SK-N-SH treated with all-trans-retinoic acid at 6 μM for 48 hours (cell line): ENCODE measurements at regions not wholly inside any gene's neighbourhood (a gene's known extent, or its start where the extent isn't known, plus 50 kb on each side); places are given as distances from the start of the nearest gene placed in this dataset.

Experiments
- ARNTL ChIP-seq: fragments of 450-650 bp; formaldehyde crosslinking; IDR thresholded peaks from 2 replicates; pipeline ENCODE4 v1.5.0; 2020; ENCODE audit warnings: low read depth, mild to moderate bottlenecking, moderate library complexity, borderline replicate concordance
- BACH2 ChIP-seq: fragments of 250-450 bp; sonication (Bioruptor Pico); IDR thresholded peaks from 2 replicates; pipeline ENCODE4 v1.9.0; 2021; ENCODE audit warnings: mild to moderate bottlenecking, borderline replicate concordance
- CREB5 ChIP-seq: fragments of 250-450 bp; sonication (Bioruptor Pico); IDR thresholded peaks from 2 replicates; pipeline ENCODE4 v1.5.1; 2020; ENCODE audit warnings: low read depth, mild to moderate bottlenecking, moderate library complexity
- PATZ1 ChIP-seq: fragments of 250-450 bp; sonication (Bioruptor Pico); IDR thresholded peaks from 2 replicates; pipeline ENCODE4 v1.8.0; 2020; ENCODE audit warnings: mild to moderate bottlenecking, moderate library complexity, borderline replicate concordance
- RARB ChIP-seq: fragments of 250-450 bp; sonication (Bioruptor Pico); IDR thresholded peaks from 2 replicates; pipeline ENCODE4 v1.8.0; 2021; ENCODE audit warnings: mild to moderate bottlenecking, moderate library complexity
- TCF4 ChIP-seq: fragments of 250-450 bp; sonication (Bioruptor Pico); IDR thresholded peaks from 2 replicates; pipeline ENCODE4 v1.8.0; 2021; ENCODE audit warnings: mild to moderate bottlenecking, moderate library complexity, borderline replicate concordance

GRCh38 chr9:78724896-78725295 is 428.0 kb downstream of the PSAT1 start:
- no peak for TF ChIP-seq BACH2 (CRISPR knock-in tag)
- TF ChIP-seq RARB (CRISPR knock-in tag) = no peak
- TF ChIP-seq ARNTL (CRISPR knock-in tag) = no peak
- no peak for TF ChIP-seq PATZ1 (CRISPR knock-in tag)
- TF ChIP-seq TCF4 (CRISPR knock-in tag) = no peak
- TF ChIP-seq CREB5 (CRISPR knock-in tag) = no peak
